GM23248 (cell line): ENCODE measurements at regions not wholly inside any gene's neighbourhood (a gene's known extent, or its start where the extent isn't known, plus 50 kb on each side); places are given as distances from the start of the nearest gene placed in this dataset.

Source experiments
- EZH2 ChIP-seq: fragments of 200-600 bp; sonication (generic); IDR thresholded peaks from 2 replicates; pipeline ENCODE4 v1.6.1; 2018; ENCODE audit warnings: antibody characterized with exemption, mild to moderate bottlenecking; ENCODE audit not compliant: insufficient read depth, poor library complexity, severe bottlenecking
- EZH2phosphoT487 ChIP-seq: fragments of 200-600 bp; sonication (generic); IDR thresholded peaks from 2 replicates; pipeline ENCODE4 v1.6.1; 2018; ENCODE audit warnings: antibody characterized with exemption, moderate library complexity, mild to moderate bottlenecking, low read depth; ENCODE audit not compliant: insufficient read depth

DNA sequence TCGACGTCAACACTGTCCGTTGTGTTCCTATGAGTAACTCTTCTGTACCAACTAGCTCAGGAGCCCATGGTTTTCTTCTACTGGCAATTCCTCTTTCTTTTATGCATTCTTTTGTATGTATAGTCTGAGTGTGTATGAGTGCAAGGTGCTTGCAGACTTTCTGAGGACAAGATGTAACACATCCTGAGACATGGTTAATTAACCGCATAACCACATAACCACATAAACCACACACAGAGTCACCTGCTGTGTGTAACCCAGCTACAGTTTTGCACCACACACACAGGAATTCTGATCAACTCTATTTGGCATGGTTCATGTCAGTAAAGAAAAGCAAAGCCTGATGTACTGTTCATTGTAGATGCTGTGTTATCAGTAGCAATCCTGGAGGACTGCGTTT, 98.6 kb downstream of the DACT2 start:
- TF ChIP-seq EZH2 (no peak), EZH2phosphoT487 (no peak)
